ENCODE measurements at regions not wholly inside any gene's neighbourhood (a gene's known extent, or its start where the extent isn't known, plus 50 kb on each side); places are given as distances from the start of the nearest gene placed in this dataset.

GRCh38 chr5:26828294-26828693, 210.1 kb downstream of the CDH9 start:
- no peak overlapping the region for H3K27ac ChIP-seq
- H3K9me2 ChIP-seq (replicated peaks; ENCODE audit: insufficient read depth) = no peaks in the 10 kb centered on the region
- no peak for TF ChIP-seq EZH2phosphoT487 (IDR thresholded peaks at IDR 0.05; ENCODE audit: low read depth, severe bottlenecking, unreplicated experiment)
- TF ChIP-seq, protein P1, sequence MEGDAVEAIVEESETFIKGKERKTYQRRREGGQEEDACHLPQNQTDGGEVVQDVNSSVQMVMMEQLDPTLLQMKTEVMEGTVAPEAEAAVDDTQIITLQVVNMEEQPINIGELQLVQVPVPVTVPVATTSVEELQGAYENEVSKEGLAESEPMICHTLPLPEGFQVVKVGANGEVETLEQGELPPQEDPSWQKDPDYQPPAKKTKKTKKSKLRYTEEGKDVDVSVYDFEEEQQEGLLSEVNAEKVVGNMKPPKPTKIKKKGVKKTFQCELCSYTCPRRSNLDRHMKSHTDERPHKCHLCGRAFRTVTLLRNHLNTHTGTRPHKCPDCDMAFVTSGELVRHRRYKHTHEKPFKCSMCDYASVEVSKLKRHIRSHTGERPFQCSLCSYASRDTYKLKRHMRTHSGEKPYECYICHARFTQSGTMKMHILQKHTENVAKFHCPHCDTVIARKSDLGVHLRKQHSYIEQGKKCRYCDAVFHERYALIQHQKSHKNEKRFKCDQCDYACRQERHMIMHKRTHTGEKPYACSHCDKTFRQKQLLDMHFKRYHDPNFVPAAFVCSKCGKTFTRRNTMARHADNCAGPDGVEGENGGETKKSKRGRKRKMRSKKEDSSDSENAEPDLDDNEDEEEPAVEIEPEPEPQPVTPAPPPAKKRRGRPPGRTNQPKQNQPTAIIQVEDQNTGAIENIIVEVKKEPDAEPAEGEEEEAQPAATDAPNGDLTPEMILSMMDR (IDR thresholded peaks at IDR 0.05; ENCODE audit: poor library complexity) = no peak
- TF ChIP-seq EZH2 (IDR thresholded peaks at IDR 0.05; ENCODE audit: borderline replicate concordance) = no peak
- no peaks in the 10 kb centered on the region for H3K27me3 ChIP-seq
- no peaks in the 10 kb centered on the region for H3K9me3 ChIP-seq (ENCODE audit: low read depth)
- no peaks in the 10 kb centered on the region for H3K4me1 ChIP-seq (ENCODE audit: insufficient read depth)
- no peak for DNase-seq (ENCODE audit: low spot score)
- no peak overlapping the region for H3K4me3 ChIP-seq
- no peak overlapping the region for H2AFZ ChIP-seq
- no peaks in the 10 kb centered on the region for H4K20me1 ChIP-seq (ENCODE audit: insufficient read depth, poor library complexity, severe bottlenecking)
- WGBS (ENCODE audit: low lambda C conversion rate, missing lambda C conversion rate) = 77% methylated on average over 1 of the region's 1 CpG
- no peaks in the 10 kb centered on the region for H3K36me3 ChIP-seq (replicated peaks; ENCODE audit: insufficient read depth, low read depth)
- H3K4me2 ChIP-seq = no peak overlapping the region
- no peaks in the 10 kb centered on the region for H3K79me2 ChIP-seq

GRCh38 chr5:26813235-26813634, 225.2 kb downstream of the CDH9 start:
- no peaks in the 10 kb centered on the region for H4K20me1 ChIP-seq (ENCODE audit: insufficient read depth, poor library complexity, severe bottlenecking)
- H2AFZ ChIP-seq = no peak overlapping the region
- no peaks in the 10 kb centered on the region for H3K27me3 ChIP-seq
- DNase-seq (ENCODE audit: low spot score) = no peak
- no peaks in the 10 kb centered on the region for H3K4me1 ChIP-seq (ENCODE audit: insufficient read depth)
- WGBS (ENCODE audit: low lambda C conversion rate, missing lambda C conversion rate) = 89% methylated on average over 7 of the region's 7 CpGs
- H3K9me2 ChIP-seq (replicated peaks; ENCODE audit: insufficient read depth) = no peaks in the 10 kb centered on the region
- TF ChIP-seq EZH2 (IDR thresholded peaks at IDR 0.05; ENCODE audit: borderline replicate concordance) (no peak), EZH2phosphoT487 (IDR thresholded peaks at IDR 0.05; ENCODE audit: low read depth, severe bottlenecking, unreplicated experiment) (no peak)
- TF ChIP-seq, protein P1 (IDR thresholded peaks at IDR 0.05; ENCODE audit: poor library complexity) = no peak
- H3K27ac ChIP-seq = no peak overlapping the region
- no peak overlapping the region for H3K4me3 ChIP-seq
- H3K79me2 ChIP-seq = no peaks in the 10 kb centered on the region
- H3K9me3 ChIP-seq (ENCODE audit: low read depth) = no peaks in the 10 kb centered on the region
- no peaks in the 10 kb centered on the region for H3K36me3 ChIP-seq (replicated peaks; ENCODE audit: insufficient read depth, low read depth)
- H3K4me2 ChIP-seq = no peak overlapping the region

DNA sequence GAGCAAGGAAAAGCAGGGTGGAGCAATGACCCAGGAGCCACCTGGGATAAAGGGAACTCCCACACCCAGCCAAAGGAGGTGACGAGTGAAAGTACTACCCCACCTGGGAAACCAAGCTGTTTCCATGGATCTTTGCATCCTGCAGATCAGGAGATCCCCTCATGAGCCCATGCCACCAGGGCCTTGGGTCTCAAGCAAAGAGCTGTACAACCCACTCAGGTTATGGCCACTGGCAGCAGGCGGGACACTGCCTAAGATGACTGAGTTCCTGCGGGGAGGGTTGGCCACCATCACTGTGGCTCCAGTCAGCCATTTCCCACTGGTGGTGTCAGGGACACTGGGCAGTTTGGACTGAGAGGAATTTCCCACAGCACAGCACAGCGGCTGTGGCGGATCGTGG, 225.7 kb downstream of the CDH9 start:
- no peaks in the 10 kb centered on the region for H3K36me3 ChIP-seq (replicated peaks; ENCODE audit: insufficient read depth, low read depth)
- H4K20me1 ChIP-seq (ENCODE audit: insufficient read depth, poor library complexity, severe bottlenecking) = no peaks in the 10 kb centered on the region
- H2AFZ ChIP-seq = no peak overlapping the region
- H3K9me3 ChIP-seq (ENCODE audit: low read depth) = no peaks in the 10 kb centered on the region
- TF ChIP-seq EZH2phosphoT487 (IDR thresholded peaks at IDR 0.05; ENCODE audit: low read depth, severe bottlenecking, unreplicated experiment) (no peak), EZH2 (IDR thresholded peaks at IDR 0.05; ENCODE audit: borderline replicate concordance) (no peak)
- TF ChIP-seq, protein P1 (IDR thresholded peaks at IDR 0.05; ENCODE audit: poor library complexity) = no peak
- no peaks in the 10 kb centered on the region for H3K79me2 ChIP-seq
- H3K4me2 ChIP-seq = no peak overlapping the region
- DNase-seq (ENCODE audit: low spot score) = no peak
- no peak overlapping the region for H3K4me3 ChIP-seq
- 99% methylated on average over 6 of the region's 6 CpGs for WGBS (ENCODE audit: low lambda C conversion rate, missing lambda C conversion rate)
- no peaks in the 10 kb centered on the region for H3K9me2 ChIP-seq (replicated peaks; ENCODE audit: insufficient read depth)
- no peaks in the 10 kb centered on the region for H3K27me3 ChIP-seq
- no peak overlapping the region for H3K27ac ChIP-seq
- H3K4me1 ChIP-seq (ENCODE audit: insufficient read depth) = no peaks in the 10 kb centered on the region

All from hepatocyte (in vitro differentiated cells).